GM11168 (cell line): ENCODE measurements at regions not wholly inside any gene's neighbourhood (a gene's known extent, or its start where the extent isn't known, plus 50 kb on each side); places are given as distances from the start of the nearest gene placed in this dataset.
"Not testable (repeated sequence)": the region's sequence is repeated elsewhere in the genome, so short reads cannot be mapped to it uniquely, and the experiment has no call there.

ENCODE experiments used
- in situ Hi-C: fragments of 300-500 bp; cut with MboI; formaldehyde crosslinking; loops from one replicate; pipeline ENCODE4 v1.12.0; 2022; ENCODE audit warnings: low sequenced_read_pairs; ENCODE audit not compliant: unreplicated experiment

GRCh38 chr20:56723331-56723730 is 94.2 kb downstream of the TFAP2C start:
- in situ Hi-C loops = no loop called here

- in situ Hi-C loops = no loop called here
Observed at GRCh38 chr20:56724241-56724757, 95.2 kb downstream of the TFAP2C start.

GRCh38 chr20:56730003-56730402 is 100.9 kb downstream of the TFAP2C start:
- in situ Hi-C loops = no loop called here

- in situ Hi-C loops = no loop called here
Observed at GRCh38 chr20:56730996-56731395, 101.9 kb downstream of the TFAP2C start.

GRCh38 chr20:56731476-56731875 is 102.4 kb downstream of the TFAP2C start:
- in situ Hi-C loops = no loop called here

GRCh38 chr20:56733967-56734366 is 104.9 kb downstream of the TFAP2C start:
- in situ Hi-C loops = no loop called here

- in situ Hi-C loops = no loop called here
Observed at GRCh38 chr20:56735084-56735642, 106.1 kb downstream of the TFAP2C start.

GRCh38 chr20:56736285-56736857 is 107.3 kb downstream of the TFAP2C start:
- in situ Hi-C loops = no loop called here

GRCh38 chr20:56744325-56744821 is 115.3 kb downstream of the TFAP2C start:
- in situ Hi-C loops = not testable (repeated sequence)

GRCh38 chr20:56748476-56749377 is 119.6 kb downstream of the TFAP2C start:
- in situ Hi-C loops = no loop called here

GRCh38 chr20:56750430-56750829 is 121.3 kb downstream of the TFAP2C start:
- in situ Hi-C loops = no loop called here

GRCh38 chr20:56752274-56752673 is 123.2 kb downstream of the TFAP2C start:
- in situ Hi-C loops = no loop called here

GRCh38 chr20:56755201-56755600 is 126.1 kb downstream of the TFAP2C start:
- in situ Hi-C loops = no loop called here

- in situ Hi-C loops = not testable (repeated sequence)
Observed at GRCh38 chr20:56756658-56757057, 127.6 kb downstream of the TFAP2C start.

- in situ Hi-C loops = no loop called here
Observed at GRCh38 chr20:56758706-56759105, 129.6 kb downstream of the TFAP2C start.

GRCh38 chr20:56759741-56760278 is 130.7 kb downstream of the TFAP2C start:
- in situ Hi-C loops = no loop called here

GRCh38 chr20:56760610-56761009 is 131.5 kb downstream of the TFAP2C start:
- in situ Hi-C loops = no loop called here

- in situ Hi-C loops = no loop called here
Observed at GRCh38 chr20:56761393-56761792, 132.3 kb downstream of the TFAP2C start.

- in situ Hi-C loops = no loop called here
Observed at GRCh38 chr20:56762401-56762800, 133.3 kb downstream of the TFAP2C start.

- in situ Hi-C loops = no loop called here
Observed at GRCh38 chr20:56762829-56763228, 133.7 kb downstream of the TFAP2C start.

- in situ Hi-C loops = no loop called here
Observed at GRCh38 chr20:56764671-56765070, 135.6 kb downstream of the TFAP2C start.
